GM19043 (cell line): ENCODE measurements at regions not wholly inside any gene's neighbourhood (a gene's known extent, or its start where the extent isn't known, plus 50 kb on each side); places are given as distances from the start of the nearest gene placed in this dataset.
"Not testable (repeated sequence)": the region's sequence is repeated elsewhere in the genome, so short reads cannot be mapped to it uniquely, and the experiment has no call there.

ENCODE experiments used
- ATAC-seq: cut with Tn5 transposase; IDR thresholded peaks from one replicate; pipeline ENCODE4 v1.9.1; 2021; ENCODE audit warnings: low read depth; ENCODE audit not compliant: unreplicated experiment

DNA sequence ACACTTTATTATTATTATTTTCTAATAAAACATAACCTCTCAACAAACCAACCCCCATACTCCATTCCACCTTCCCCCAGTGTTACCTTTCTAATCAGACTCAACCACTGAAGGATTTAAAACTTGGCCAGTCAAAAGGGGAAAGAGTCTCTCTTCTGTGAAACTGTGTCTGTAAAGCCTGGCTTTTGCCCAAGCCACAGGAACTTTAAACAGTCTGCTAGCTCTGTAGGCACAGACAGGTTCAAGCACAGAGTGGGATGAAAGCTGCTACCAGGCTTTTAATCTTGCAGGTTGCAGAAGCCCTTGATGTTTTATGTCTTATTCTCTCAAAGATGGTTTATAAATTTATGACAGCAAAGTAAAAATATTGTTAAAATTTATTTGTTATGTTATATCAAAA is 585.7 kb downstream of the TENT5A start:
- no peak for ATAC-seq

- no peak for ATAC-seq
Observed at GRCh38 chr6:81158956-81159355, 593.5 kb downstream of the TENT5A start.

- ATAC-seq, result no peak
Observed at GRCh38 chr6:81148751-81149150, 603.7 kb downstream of the TENT5A start.

DNA sequence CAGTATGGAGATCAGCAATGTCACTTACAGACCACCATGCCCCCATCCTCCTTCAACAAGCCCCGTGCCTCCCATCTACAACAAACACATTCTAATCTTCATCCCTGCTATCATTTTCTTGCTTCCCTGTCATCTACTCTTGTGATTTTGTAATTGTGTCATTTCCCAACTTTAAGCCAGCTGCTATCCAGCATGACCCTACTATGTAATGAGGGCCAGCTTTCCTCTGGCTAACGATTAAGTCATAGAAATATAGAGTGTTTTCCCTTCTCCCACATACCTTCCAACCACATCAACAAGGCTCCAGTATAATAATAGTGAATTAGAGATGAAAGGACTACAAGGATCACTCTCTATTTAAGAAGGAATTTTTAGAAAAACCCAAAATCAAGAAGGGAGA is 607.0 kb downstream of the TENT5A start:
- ATAC-seq, result no peak

DNA sequence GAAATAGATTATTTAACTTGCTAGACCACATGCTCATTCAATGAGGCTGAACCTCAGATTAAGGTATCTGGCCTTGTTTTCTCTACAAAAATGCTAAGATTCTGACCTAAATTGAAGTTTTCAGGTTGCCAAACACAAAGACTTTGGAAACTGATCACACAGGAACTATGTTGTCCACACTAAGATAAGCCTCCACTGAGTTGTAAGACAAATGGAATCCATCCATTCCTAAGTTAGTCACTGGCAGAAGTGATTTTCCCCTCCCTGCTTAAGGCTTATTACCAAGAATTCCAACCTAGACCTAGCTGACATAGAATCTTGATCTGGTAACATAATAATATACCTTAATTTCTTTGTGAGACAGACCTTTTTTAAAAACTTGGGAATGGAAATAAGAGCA is 608.1 kb downstream of the TENT5A start:
- ATAC-seq, result no peak

DNA sequence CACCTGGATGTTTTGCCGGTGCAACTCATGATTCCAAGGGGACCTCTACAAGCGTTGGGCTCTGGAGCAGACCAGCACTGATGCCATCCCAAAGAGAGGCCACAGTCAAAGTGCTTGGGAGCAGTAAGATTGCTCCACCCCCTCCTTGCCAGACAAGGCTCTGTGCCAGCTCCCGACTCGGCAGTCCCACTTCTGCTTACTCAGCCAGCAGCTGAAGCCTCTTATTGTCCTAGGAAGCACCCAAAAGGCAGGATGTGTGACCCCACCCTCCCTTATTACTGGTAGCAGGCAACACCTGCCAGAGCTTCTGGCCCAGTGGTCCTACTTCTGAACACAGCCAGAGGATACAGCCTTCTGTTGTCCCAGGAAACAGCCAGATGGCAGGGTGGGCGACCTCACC is 614.2 kb downstream of the TENT5A start:
- ATAC-seq, result no peak

DNA sequence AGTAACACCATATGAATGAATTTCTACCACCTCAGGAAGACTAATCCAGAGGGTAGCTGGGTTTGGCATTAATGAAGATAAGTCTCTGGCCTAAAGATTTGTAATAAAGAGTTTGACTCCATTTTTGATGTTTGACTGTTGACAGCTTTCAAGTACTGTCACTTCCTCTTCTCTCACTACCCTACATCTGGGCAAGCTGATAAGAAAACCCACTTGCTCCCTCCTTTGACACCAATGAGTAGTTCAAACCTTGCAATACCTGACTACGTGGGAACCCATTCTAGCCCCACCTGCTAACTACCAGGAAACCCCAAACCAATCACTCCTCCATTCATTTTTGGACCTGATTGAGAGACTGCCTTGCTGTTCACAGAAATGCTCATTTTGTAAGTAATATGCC is 621.5 kb downstream of the TENT5A start:
- ATAC-seq, result no peak

- ATAC-seq, result no peak
Observed at GRCh38 chr6:81130061-81130460, 622.4 kb downstream of the TENT5A start.

DNA sequence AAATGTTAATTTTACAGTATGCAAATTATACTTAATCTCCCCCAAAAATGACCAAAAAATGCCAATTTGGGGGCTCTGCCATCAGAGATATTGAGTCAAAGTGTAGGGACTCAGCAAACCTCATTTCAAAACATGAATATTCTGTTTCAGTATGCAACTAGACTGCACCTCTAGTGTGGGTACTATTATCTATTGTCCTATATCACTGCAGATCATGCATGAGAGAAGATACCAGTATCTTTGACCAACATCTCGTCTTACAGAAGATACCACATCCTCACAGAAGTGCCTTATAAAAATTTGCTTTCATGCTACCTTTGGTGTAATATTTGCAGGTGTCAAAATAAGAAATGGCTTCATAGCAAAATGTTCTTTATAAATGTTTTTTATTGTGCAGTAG is 623.8 kb downstream of the TENT5A start:
- no peak for ATAC-seq

GRCh38 chr6:81126150-81126549 is 626.3 kb downstream of the TENT5A start:
- no peak for ATAC-seq

DNA sequence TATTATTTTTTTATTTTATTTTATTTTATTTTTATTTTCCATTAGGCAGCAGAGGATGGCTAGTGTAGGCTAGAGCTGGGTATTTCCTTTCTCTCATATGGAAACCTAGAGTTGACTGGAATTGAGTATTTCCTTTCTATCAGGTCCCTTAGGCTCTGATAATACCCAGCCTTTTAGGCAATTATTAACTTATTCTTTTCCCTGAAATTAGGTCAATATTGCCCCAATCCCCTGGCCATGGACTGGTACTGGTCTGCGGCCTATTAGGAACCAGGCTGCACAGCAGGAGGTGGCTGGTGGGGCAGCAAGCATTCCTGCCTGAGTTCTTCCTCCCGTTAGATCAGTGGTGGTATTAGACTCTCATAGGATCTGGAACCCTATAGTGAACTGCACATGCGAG is 632.2 kb downstream of the TENT5A start:
- no peak for ATAC-seq

DNA sequence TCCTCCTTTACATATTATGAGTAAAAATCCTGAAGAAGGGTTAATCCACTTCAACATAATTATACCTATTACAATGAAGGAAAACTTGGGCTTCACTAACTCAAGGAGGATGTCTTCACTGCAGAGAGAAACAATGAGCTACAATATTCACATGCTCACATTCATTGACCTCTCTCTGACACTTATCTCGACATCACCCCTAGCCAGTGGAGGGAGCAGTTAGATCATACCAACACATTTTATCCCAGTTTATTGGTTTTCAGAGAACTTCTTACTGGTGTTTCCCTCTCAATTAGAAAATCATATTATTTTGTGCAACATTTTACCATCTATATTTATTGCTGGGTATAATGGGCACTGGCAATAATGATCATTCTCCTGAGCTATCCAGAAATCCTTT is 646.5 kb downstream of the TENT5A start:
- no peak for ATAC-seq

DNA sequence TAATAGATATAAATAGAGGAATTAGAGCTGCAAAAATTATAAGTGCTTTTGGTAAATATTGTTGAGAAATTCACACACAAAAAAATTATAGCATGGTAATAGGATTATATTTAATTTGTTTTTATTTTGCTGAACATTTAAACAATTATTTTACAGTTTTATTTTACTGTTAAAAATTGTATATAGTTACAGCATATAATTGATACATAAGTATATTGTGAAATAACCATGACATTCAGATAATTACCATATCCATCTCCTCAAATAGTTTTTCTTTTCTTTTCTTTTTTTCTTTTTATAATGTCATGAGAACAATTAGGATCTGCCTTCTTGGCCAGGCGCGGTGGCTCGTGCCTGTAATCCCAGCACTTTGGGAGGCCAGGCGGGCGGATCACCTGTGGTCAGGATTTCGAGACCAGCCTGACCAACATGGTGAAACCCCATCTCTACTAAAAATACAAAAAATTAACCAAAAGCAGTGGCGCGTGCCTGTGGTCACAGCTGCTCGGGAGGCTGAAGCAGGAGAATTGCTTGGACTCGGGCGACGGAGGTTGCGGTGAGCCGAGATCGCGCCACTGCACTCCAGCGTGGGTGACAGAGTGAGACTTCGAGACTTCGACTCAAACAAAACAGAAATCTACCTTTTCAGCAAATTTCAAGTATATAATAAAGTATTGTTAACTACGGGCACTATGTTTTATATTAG is 654.2 kb downstream of the TENT5A start:
- no peak for ATAC-seq

- ATAC-seq, result not testable (repeated sequence)
Observed at GRCh38 chr6:81096464-81096863, 656.0 kb downstream of the TENT5A start.

GRCh38 chr6:81093051-81093450 is 659.4 kb downstream of the TENT5A start:
- ATAC-seq, result no peak

GRCh38 chr6:81088145-81088544 is 664.3 kb downstream of the TENT5A start:
- ATAC-seq, result no peak

GRCh38 chr6:81086991-81087390 is 665.5 kb downstream of the TENT5A start:
- ATAC-seq, result no peak

GRCh38 chr6:81085431-81085790 is 667.1 kb downstream of the TENT5A start:
- no peak for ATAC-seq

GRCh38 chr6:81084776-81085430 is 667.6 kb downstream of the TENT5A start:
- ATAC-seq, result no peak

DNA sequence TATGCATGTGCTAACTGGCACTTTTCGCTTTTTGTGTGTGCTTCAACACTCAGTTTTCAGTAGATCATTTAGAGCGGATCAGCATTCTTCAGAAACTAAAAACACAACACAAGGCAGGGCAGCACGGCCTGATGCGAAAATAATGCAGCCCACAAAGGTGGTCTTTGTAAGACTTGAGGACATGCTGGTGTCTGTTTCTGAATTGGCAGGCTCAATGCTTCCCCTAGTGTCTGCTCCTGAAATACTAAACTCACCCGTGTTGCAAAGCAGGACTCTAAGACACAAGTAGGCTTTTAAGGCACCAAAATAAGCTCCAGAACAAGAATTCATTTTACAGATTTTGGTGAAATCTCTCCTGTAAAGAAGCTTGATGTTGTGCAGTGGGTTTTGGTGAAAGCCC is 676.5 kb downstream of the TENT5A start:
- no peak for ATAC-seq

GRCh38 chr6:81073318-81073717 is 679.2 kb downstream of the TENT5A start:
- ATAC-seq, result no peak

- ATAC-seq, result no peak
Observed at GRCh38 chr6:81071121-81071520, 681.4 kb downstream of the TENT5A start.

GRCh38 chr6:81067057-81067456 is 685.4 kb downstream of the TENT5A start:
- no peak for ATAC-seq
